SK-N-DZ (cell line): ENCODE measurements at regions not wholly inside any gene's neighbourhood (a gene's known extent, or its start where the extent isn't known, plus 50 kb on each side); places are given as distances from the start of the nearest gene placed in this dataset.

Source experiments
- DNase-seq: peaks from one replicate; pipeline ENCODE4 v3.0.0-alpha.2; 2015; ENCODE audit warnings: low spot score

- no peak for DNase-seq
Observed at GRCh38 chr21:39124681-39125251, 58.5 kb downstream of the PSMG1 start.

- no peak for DNase-seq
Observed at GRCh38 chr21:39123375-39123774, 59.9 kb downstream of the PSMG1 start.

GRCh38 chr21:39121600-39122355, 61.5 kb downstream of the PSMG1 start:
- DNase-seq = no peak

DNA sequence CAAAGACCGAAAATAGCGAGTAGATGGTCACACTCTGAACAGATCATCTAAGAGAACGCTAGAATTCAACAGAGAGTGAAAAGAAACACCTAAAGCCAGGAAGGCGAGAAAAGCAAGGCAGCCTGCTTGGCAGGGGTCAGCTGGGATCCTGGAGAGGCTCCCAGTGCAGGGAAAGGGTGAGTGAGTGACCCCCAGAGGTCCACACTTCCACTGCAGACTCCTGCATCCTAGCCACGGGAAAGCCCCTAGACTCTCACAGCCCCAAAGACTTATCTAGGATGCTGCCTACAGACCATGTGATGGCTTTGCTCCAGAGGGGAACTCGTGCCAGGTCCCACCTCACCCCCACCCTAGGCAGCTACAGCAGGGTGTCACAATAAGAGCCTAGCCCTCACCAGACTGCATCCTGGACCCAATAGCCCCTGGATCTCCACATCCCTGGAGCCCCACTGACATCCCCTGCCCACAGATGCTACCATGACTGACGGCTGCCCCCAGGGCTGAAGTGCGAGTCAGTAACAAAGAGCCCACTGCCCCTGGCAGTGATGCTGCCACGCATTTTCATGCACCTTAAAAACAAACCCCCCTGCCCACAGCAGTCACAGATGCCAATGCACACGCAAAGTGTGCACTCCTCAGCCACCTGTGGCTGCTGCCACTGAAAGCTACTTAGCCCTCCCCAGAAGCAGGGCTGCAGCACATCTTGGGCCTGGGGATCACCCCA, 62.2 kb downstream of the PSMG1 start:
- DNase-seq = no peak

GRCh38 chr21:39119891-39120290, 63.4 kb downstream of the PSMG1 start:
- DNase-seq = no peak

- DNase-seq = no peak
Observed at GRCh38 chr21:39118604-39119215, 64.5 kb downstream of the PSMG1 start.

DNA sequence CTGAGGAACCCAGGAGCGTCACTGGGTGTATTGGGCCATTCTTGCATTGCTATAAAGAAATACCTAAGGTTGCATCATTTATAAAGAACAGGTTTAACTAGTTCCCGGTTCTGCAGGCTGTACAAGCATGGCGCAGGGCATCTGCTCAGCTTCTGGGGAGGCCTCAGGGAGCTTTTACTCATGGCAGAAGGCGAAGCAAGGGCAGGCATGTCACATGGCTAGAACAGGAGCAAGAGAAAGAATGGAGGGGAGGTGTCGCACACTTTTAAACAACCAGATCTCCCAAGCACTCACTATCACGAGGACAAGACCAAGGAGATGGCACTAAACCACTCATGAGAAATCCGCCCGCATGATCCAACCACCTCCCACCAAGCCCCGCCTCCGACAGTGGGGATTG, 65.2 kb downstream of the PSMG1 start:
- DNase-seq = no peak

GRCh38 chr21:39117440-39117970, 65.7 kb downstream of the PSMG1 start:
- DNase-seq = no peak

GRCh38 chr21:39116761-39117439, 66.4 kb downstream of the PSMG1 start:
- DNase-seq = no peak

DNA sequence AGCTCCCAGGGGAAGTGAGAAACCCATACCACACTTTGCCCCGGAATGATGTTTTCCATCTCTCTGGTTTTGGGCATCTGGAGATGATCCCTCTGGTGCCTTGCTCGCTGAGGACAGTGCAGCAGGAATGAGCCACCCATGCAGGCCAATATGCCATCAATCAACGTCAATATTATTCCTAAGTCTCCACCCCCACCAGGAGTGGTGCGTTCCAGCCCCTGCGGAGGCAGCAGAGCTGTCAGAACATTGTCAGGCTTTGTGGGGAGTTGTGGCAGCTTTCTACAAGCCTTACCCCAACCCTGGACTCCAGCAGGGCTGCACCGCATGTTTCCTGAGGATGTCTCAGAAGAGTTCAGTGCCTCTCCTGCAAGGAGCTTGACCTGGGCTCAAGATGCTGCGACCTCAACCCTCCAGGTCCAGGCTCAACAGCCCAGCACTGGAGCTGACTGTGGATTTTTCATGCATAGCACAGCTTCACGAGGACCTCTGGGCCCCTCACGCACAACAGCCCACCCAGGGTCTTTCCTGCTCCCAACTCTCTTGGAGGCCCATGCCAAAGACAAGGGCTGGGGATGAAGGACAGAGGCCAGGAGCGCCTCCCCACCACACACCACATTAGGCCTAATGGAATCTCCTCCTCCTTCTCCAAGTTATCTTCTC, 67.5 kb downstream of the PSMG1 start:
- peak; percentile 46 for DNase-seq

- DNase-seq = no peak
Observed at GRCh38 chr21:39114871-39115575, 68.2 kb downstream of the PSMG1 start.

DNA sequence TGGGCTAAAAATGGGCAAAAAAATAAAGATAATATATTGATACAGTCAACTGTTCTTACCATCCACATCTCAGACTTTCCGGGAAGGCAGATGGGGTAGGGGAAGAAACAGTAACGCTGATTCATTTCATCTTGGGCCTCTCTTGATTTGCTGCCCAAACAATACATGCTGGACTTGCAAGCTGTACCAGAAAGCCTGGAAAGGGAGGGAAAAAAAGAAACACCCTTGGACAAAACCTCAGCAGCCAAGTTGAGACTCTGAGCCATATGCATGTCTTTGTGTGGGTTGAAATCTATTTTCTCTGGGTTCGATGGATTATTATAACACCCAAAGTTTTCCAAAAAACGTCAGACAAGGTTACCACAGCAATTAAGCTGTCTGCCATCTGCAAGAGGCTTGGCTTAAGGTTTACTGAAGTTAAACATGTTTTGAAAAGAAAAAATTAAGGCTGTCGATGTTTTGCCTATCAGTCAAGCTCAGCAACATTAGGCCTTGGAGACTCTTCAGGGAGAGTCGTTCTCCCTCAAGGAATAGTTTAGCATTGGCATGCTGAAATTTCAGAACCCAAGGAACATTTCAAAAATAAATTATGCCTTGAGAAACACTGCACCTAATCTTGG, 71.2 kb downstream of the PSMG1 start:
- DNase-seq = no peak

DNA sequence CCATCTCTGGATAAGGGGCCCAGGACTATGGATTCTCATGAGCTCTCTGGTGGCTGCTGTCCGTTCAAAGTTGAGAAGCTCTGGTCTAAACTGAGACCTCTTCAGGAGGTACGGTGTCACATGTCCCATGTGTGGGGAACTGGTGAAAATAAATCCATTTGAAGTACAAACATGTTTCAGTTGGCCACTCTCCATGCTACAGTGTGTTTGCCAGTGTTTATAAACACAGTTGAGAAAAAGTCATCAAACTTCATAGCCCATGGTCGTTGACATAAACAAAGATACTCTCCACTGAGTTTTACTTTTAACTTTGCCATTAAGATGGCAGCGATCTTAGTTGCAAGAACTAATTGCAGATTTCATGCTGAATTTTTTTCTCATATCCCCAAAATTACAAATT, 72.8 kb downstream of the PSMG1 start:
- DNase-seq = no peak

GRCh38 chr21:39109596-39110210, 73.5 kb downstream of the PSMG1 start:
- DNase-seq = no peak

DNA sequence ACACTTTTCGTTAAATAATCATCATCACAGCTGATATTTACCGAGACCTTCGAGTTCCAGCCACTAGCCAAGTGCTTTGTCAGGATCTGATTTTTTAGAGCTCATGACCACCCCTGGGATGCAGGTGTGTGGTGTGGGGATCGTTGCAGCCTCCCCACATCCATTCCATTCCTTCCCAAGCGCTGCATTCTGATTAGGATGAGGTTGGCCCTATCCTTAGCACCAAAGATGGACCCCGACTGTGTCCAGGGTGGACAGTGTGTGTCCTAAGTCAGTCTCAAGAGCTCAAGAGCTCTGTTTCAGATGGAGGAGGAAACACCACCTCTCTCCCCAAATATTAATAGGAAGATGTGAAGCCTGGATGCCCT, 74.1 kb downstream of the PSMG1 start:
- no peak for DNase-seq

DNA sequence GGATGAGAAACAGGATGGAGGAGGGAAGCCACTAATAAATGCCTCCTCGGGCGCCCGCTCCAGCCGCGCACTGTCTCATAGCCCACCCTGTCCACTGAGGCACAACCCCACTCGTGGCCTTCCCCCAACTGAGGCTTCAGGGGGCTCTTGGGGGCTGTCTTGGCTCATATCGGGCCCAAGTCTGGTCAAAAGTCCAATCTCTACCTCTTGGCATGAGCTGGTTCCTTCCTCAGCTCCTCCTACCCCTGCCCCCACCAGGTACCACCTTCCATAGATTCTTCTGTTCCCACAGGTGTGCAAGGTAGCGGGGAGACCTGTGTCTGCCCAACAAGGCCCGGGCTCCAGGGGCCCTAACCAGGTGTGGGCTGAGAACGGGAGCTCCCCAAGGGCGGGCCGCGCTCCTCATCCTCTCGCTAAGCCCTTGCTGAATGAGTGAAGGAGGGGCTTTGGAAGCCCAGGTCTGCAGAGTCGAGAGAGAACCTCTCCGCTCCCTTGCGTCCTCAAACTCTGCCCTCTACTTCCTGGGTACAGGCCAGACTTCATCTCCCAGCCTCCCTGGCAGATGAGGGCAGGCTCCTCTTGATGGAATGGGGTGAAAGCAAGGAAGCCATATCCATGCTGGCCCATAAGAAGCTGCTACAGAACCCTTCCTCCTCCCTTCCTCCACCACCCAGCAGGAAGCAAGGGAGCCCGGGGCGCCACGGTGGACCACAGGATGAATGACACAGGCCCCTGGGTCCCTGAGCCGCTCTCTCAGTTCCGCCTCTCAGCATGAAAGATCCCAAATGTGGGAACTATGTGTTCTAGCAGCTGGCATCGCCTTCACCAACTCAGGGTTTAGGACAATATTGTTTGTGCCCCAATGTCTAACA, 74.7 kb downstream of the PSMG1 start:
- DNase-seq = no peak

DNA sequence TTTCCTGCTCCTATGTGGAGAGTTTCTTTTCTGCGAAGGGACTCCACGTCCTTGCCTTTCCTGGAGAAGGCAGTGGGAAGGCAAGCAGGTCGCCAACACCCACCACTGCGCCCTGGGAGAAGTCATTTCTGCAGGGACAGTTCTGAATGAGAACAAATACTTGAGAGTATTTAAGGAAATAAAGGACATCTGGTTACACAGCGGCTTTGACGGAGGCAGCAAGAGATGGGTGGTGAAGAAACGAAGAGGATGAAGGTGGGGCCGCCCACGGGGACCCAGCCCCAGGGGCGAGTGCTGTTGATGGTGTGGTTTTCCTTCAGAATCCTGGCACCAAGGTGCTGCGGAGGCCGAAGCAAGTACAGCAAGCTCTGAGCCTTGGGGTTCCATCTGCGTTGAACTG, 75.5 kb downstream of the PSMG1 start:
- no peak for DNase-seq

DNA sequence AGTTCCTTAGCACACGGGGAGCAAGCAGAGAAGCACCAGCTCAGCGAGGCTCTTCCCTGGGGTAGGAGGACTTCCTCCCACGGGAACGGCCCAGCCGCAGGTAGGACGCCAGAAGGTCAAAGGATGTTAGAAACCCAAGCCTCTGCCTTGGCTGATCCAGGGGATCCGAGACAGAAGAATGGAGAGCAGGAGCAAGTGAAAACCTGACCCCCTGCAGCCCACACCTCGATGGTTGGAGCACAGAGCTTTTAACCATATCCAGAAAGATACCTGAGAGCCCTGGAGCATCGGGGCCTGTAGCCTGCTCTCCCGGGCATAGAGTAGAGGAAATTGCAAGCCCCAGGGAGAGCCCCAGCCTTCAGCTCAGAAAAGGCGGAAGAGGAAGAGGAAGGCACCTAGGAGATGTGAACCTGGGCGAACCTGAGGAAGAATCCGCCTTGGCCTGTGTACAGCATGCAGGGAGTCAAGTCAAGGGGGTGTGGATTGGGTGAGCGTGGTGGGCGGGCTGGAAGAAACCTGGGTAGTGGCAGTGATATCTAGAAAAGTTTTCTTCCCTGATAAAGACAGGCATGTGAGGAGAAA, 76.3 kb downstream of the PSMG1 start:
- DNase-seq = no peak
